ENCODE measurements at regions not wholly inside any gene's neighbourhood (a gene's known extent, or its start where the extent isn't known, plus 50 kb on each side); places are given as distances from the start of the nearest gene placed in this dataset.
"Not testable (repeated sequence)": the region's sequence is repeated elsewhere in the genome, so short reads cannot be mapped to it uniquely, and the experiment has no call there.

DNA sequence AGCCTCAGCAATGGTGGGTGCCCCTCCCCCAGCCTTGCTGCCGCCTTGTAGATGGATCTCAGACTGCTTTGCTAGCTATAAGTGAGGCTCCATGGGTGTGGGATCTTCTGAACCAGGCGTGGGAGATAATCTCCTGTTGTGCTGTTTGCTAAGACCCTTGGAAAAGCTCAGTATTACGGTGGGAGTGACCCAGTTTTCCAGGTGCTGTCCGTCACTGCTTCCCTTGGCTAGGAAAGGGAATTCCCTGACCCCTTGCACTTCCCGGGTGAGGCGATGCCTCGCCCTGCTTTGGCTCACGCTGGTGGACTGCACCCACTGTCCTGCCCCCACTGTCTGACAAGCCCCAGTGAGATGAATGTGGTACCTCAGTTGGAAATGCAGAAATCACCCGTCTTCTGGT lies 411.2 kb downstream of the RAB38 start:
- TF ChIP-seq, protein P1, sequence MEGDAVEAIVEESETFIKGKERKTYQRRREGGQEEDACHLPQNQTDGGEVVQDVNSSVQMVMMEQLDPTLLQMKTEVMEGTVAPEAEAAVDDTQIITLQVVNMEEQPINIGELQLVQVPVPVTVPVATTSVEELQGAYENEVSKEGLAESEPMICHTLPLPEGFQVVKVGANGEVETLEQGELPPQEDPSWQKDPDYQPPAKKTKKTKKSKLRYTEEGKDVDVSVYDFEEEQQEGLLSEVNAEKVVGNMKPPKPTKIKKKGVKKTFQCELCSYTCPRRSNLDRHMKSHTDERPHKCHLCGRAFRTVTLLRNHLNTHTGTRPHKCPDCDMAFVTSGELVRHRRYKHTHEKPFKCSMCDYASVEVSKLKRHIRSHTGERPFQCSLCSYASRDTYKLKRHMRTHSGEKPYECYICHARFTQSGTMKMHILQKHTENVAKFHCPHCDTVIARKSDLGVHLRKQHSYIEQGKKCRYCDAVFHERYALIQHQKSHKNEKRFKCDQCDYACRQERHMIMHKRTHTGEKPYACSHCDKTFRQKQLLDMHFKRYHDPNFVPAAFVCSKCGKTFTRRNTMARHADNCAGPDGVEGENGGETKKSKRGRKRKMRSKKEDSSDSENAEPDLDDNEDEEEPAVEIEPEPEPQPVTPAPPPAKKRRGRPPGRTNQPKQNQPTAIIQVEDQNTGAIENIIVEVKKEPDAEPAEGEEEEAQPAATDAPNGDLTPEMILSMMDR (IDR thresholded peaks at IDR 0.05; ENCODE audit: poor library complexity, severe bottlenecking), result not testable (repeated sequence)
- TF ChIP-seq, protein P2, sequence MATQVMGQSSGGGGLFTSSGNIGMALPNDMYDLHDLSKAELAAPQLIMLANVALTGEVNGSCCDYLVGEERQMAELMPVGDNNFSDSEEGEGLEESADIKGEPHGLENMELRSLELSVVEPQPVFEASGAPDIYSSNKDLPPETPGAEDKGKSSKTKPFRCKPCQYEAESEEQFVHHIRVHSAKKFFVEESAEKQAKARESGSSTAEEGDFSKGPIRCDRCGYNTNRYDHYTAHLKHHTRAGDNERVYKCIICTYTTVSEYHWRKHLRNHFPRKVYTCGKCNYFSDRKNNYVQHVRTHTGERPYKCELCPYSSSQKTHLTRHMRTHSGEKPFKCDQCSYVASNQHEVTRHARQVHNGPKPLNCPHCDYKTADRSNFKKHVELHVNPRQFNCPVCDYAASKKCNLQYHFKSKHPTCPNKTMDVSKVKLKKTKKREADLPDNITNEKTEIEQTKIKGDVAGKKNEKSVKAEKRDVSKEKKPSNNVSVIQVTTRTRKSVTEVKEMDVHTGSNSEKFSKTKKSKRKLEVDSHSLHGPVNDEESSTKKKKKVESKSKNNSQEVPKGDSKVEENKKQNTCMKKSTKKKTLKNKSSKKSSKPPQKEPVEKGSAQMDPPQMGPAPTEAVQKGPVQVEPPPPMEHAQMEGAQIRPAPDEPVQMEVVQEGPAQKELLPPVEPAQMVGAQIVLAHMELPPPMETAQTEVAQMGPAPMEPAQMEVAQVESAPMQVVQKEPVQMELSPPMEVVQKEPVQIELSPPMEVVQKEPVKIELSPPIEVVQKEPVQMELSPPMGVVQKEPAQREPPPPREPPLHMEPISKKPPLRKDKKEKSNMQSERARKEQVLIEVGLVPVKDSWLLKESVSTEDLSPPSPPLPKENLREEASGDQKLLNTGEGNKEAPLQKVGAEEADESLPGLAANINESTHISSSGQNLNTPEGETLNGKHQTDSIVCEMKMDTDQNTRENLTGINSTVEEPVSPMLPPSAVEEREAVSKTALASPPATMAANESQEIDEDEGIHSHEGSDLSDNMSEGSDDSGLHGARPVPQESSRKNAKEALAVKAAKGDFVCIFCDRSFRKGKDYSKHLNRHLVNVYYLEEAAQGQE (IDR thresholded peaks at IDR 0.05; ENCODE audit: borderline replicate concordance), result not testable (repeated sequence)
- not testable (repeated sequence) for TF ChIP-seq POLR2AphosphoS5 (IDR thresholded peaks at IDR 0.05); MXI1 (conservative IDR thresholded peaks at IDR 0.05; ENCODE audit: poor library complexity, severe bottlenecking); EZH2 (IDR thresholded peaks at IDR 0.05; ENCODE audit: borderline replicate concordance, insufficient read depth, low read length, poor library complexity, severe bottlenecking); EP300 (conservative IDR thresholded peaks at IDR 0.05; ENCODE audit: poor library complexity, severe bottlenecking)

Measured in neural cell (in vitro differentiated cells).